GM18519 (cell line): ENCODE measurements at regions not wholly inside any gene's neighbourhood (a gene's known extent, or its start where the extent isn't known, plus 50 kb on each side); places are given as distances from the start of the nearest gene placed in this dataset.

Experiments
- ATAC-seq: cut with Tn5 transposase; IDR thresholded peaks from one replicate; pipeline ENCODE4 v1.9.1; 2021; ENCODE audit warnings: mild to moderate bottlenecking, moderate library complexity; ENCODE audit not compliant: unreplicated experiment, low FRiP score

GRCh38 chr5:112614986-112615385 lies 122.7 kb upstream of the APC start:
- ATAC-seq: no peak

GRCh38 chr5:112616812-112617547 lies 120.7 kb upstream of the APC start:
- ATAC-seq: no peak

- ATAC-seq: no peak
Observed at GRCh38 chr5:112625246-112625645, 112.4 kb upstream of the APC start.

GRCh38 chr5:112625689-112626438 lies 111.8 kb upstream of the APC start:
- no peak for ATAC-seq

GRCh38 chr5:112626715-112627114 lies 111.0 kb upstream of the APC start:
- no peak for ATAC-seq

- no peak for ATAC-seq
Observed at GRCh38 chr5:112628214-112628980, 109.3 kb upstream of the APC start.

GRCh38 chr5:112630246-112631009 lies 107.3 kb upstream of the APC start:
- ATAC-seq: no peak

- no peak for ATAC-seq
Observed at GRCh38 chr5:112634166-112634565, 103.5 kb upstream of the APC start.

GRCh38 chr5:112634796-112635195 lies 102.9 kb upstream of the APC start:
- ATAC-seq: no peak

- ATAC-seq: no peak
Observed at GRCh38 chr5:112635276-112635675, 102.4 kb upstream of the APC start.

GRCh38 chr5:112635771-112636731 lies 101.6 kb upstream of the APC start:
- ATAC-seq: no peak

- no peak for ATAC-seq
Observed at GRCh38 chr5:112636751-112637150, 100.9 kb upstream of the APC start.

GRCh38 chr5:112637343-112637742 lies 100.3 kb upstream of the APC start:
- no peak for ATAC-seq

- ATAC-seq: no peak
Observed at GRCh38 chr5:112640546-112640945, 97.1 kb upstream of the APC start.

- no peak for ATAC-seq
Observed at GRCh38 chr5:112641515-112642110, 96.1 kb upstream of the APC start.

- no peak for ATAC-seq
Observed at GRCh38 chr5:112642885-112643284, 94.8 kb upstream of the APC start.

GRCh38 chr5:112643339-112643971 lies 94.2 kb upstream of the APC start:
- ATAC-seq: no peak

GRCh38 chr5:112646139-112646936 lies 91.3 kb upstream of the APC start:
- ATAC-seq: no peak
